Bronchial epithelial cell (primary cell): ENCODE measurements at regions not wholly inside any gene's neighbourhood (a gene's known extent, or its start where the extent isn't known, plus 50 kb on each side); places are given as distances from the start of the nearest gene placed in this dataset.
A peak's percentile ranks its signal among the peaks of the same experiment; 100 is the strongest.

Source experiments
- DNase-seq: peaks from one replicate; pipeline ENCODE4 v3.0.0-alpha.2; 2010; ENCODE audit warnings: low read depth
- FAIRE-seq: peaks from 2 replicates; lab custom pipeline; 2011; peaks lifted over from hg19 to GRCh38; lab: Jason Lieb, UNC
- H3K27me3 ChIP-seq: 2 replicates; pipeline ENCODE4 v1.5.1; 2011; ENCODE audit warnings: low read length; ENCODE audit not compliant: control insufficient read depth, insufficient read depth
- H3K36me3 ChIP-seq: 2 replicates; pipeline ENCODE4 v1.5.1; 2011; ENCODE audit warnings: low read length; ENCODE audit not compliant: control insufficient read depth, insufficient read depth
- H3K4me3 ChIP-seq: 2 replicates; pipeline ENCODE4 v1.5.1; 2011; ENCODE audit warnings: mild to moderate bottlenecking, low read depth, low read length, control low read depth
- TF ChIP-seq, protein P1 (sequence below): IDR thresholded peaks from 2 replicates; pipeline ENCODE4 v1.5.1; 2011; ENCODE audit warnings: mild to moderate bottlenecking, moderate library complexity, low read length, control low read depth, inconsistent platforms; ENCODE audit not compliant: insufficient read depth, severe bottlenecking

DNA sequence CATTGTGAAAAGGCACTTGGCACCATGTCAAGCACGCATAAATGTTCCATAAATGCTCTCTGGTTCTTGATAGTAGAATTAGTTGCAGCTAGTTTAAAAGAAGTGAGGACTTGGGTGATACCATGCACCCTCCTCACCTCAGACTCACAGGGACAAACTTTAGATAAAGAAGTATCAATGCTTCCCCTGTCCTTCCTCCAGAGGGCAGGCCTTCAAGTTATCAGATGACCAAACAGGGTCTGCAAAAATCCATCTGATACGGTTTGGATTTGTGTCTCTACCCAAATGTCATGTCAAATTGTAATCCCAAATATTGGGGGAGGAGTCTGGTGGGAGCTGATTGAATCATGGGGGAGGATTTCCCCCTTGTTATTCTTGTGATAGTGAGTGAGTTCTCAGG is 54.1 kb downstream of the C1QL2 start:
- H3K36me3 ChIP-seq = no peaks in the 10 kb centered on the region
- FAIRE-seq = no peak
- no peak overlapping the region for H3K4me3 ChIP-seq
- DNase-seq = no peak
- TF ChIP-seq, protein P1, sequence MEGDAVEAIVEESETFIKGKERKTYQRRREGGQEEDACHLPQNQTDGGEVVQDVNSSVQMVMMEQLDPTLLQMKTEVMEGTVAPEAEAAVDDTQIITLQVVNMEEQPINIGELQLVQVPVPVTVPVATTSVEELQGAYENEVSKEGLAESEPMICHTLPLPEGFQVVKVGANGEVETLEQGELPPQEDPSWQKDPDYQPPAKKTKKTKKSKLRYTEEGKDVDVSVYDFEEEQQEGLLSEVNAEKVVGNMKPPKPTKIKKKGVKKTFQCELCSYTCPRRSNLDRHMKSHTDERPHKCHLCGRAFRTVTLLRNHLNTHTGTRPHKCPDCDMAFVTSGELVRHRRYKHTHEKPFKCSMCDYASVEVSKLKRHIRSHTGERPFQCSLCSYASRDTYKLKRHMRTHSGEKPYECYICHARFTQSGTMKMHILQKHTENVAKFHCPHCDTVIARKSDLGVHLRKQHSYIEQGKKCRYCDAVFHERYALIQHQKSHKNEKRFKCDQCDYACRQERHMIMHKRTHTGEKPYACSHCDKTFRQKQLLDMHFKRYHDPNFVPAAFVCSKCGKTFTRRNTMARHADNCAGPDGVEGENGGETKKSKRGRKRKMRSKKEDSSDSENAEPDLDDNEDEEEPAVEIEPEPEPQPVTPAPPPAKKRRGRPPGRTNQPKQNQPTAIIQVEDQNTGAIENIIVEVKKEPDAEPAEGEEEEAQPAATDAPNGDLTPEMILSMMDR = no peak
- H3K27me3 ChIP-seq = no peaks in the 10 kb centered on the region

DNA sequence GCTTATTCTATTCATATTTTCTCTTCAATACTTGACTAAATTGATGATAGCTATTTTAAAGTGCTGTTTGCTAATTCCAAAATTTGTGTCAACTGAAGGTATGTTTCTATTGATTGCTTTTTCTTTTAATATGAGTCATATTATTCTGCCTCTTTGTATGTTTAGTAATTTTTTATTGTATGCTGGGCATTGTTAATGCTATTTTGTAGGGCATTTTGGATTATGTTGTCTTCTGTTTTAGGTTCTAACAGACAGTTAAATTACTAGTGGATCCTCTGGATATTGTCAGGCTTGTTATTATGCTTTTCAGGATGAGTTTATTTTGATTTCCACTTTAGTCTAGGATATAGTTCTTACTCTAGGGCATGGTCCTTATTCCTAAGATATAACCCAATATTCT is 55.6 kb downstream of the C1QL2 start:
- TF ChIP-seq, protein P1 = no peak
- Histone ChIP-seq H3K27me3 (no peaks in the 10 kb centered on the region), H3K4me3 (no peak overlapping the region), H3K36me3 (no peaks in the 10 kb centered on the region)
- DNase-seq = no peak
- no peak for FAIRE-seq

DNA sequence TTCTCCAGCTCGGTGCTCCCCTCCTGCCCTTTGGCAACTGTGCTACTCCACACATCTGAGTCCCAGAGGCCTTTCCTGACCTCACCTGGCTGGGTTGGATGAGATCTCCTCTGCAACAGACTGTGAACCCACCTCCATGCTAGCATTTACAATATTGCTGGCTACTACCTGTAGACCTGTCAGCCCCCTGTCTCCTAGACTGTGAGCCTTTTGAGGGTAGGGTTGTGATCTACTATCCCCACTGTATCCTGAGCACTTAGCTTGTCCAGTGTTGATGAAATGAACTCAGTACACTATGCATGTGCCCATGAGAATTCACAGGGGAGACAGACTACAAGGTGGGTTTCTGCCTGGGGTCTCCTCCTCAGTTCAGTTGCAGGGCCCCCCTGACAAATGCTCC is 70.1 kb downstream of the C1QL2 start:
- H3K4me3 ChIP-seq = no peak overlapping the region
- H3K27me3 ChIP-seq = no peaks in the 10 kb centered on the region
- no peaks in the 10 kb centered on the region for H3K36me3 ChIP-seq
- FAIRE-seq (peak; percentile 62), DNase-seq (no peak)
- TF ChIP-seq, protein P1 = no peak

DNA sequence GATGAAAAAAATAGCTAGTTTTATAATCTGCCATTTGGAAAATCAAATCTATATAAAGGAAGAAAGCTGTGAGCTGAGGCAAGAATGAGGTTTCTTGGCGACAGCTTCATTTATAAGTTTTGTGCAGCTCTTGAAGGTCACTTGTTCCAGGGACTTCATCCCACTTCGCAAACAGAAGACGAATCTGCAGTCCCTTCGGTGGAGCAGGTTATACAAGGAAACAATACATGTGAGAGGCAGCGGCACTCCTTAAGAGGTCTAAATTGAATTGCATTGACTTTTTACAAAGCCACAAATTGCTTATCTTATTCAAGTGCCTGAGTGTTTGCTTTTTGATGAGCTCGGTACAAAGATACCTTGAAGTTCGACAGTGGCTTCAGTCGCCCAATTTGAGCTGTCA is 72.2 kb downstream of the C1QL2 start:
- no peaks in the 10 kb centered on the region for H3K27me3 ChIP-seq
- TF ChIP-seq, protein P1 = no peak
- no peak for FAIRE-seq
- H3K4me3 ChIP-seq = no peak overlapping the region
- DNase-seq = no peak
- H3K36me3 ChIP-seq = no peaks in the 10 kb centered on the region

DNA sequence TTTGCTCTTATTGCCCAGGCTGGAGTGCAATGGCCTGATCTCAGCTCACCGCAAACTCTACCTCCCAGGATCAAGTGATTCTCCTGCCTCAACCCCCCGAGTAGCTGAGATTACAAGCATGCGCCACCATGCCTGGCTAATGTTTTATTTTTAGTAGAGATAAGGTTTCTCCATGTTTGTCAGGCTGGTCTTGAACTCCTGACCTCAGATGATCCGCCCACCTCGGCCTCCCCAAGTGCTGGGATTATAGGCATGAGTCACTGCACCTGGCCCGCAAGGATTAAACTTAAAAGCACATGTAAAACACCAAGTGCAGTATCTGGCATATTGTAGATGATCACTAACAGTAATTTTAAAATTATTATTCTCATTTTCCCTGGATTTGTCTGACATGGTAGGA is 72.9 kb downstream of the C1QL2 start:
- FAIRE-seq (no peak), DNase-seq (no peak)
- H3K27me3 ChIP-seq = no peaks in the 10 kb centered on the region
- H3K36me3 ChIP-seq = no peaks in the 10 kb centered on the region
- H3K4me3 ChIP-seq = no peak overlapping the region
- TF ChIP-seq, protein P1 = no peak

DNA sequence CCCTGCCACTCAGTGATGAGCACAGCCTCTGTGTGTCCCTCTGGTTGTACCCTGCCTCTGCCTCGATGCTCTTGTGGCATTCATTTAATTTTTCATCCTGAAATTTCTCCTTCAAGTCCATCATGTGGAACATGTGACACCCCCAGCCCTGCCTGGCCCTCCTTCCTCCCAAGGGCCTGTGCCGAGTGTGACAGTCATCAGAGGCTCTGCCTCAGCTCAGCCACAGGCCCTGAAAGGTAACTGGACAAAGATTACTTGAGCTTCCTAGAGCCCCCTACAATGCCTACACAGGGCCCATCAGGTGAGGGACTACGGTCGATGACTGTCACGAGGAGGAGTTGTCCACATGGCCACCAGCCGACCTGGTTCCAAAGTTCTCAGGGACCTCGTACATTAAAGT is 75.1 kb downstream of the C1QL2 start:
- TF ChIP-seq, protein P1 = no peak
- Histone ChIP-seq H3K36me3 (no peaks in the 10 kb centered on the region), H3K27me3 (no peaks in the 10 kb centered on the region), H3K4me3 (no peak overlapping the region)
- FAIRE-seq = no peak
- DNase-seq = no peak
